OCI-LY1 (cell line): ENCODE measurements at regions not wholly inside any gene's neighbourhood (a gene's known extent, or its start where the extent isn't known, plus 50 kb on each side); places are given as distances from the start of the nearest gene placed in this dataset.

Experiments
- EZH2 ChIP-seq: fragments of 200-600 bp; sonication (generic), shearing (Covaris generic); IDR thresholded peaks from 2 replicates; pipeline ENCODE4 v1.8.0; 2017; ENCODE audit warnings: borderline replicate concordance, mixed run types, mild to moderate bottlenecking, antibody characterized with exemption, low read length, moderate library complexity, mixed read lengths
- TF ChIP-seq, protein P1 (sequence below): fragments of 200-600 bp; sonication (generic), shearing (Covaris generic); IDR thresholded peaks from 2 replicates; pipeline ENCODE4 v1.5.1; 2017; ENCODE audit warnings: mild to moderate bottlenecking, antibody characterized with exemption, low read length, moderate library complexity, mixed read lengths

DNA sequence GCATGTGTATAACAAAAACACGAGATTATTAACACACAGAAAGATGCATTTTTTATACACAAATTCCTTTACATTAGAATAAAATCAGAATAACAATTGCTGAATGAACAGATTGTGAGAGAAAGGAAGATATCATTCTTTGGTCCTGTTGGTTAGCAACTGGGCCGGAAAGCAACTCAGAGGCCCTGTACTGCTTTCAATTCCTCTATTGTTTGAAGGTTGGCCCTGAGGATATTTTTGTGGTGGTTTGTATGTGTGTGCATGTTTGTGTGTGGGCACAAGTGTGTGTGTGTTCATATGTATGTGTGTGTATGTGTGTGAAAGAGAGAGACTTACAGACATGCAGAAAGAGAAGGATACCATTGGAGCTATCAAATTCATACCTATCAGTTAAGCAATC is 356.8 kb upstream of the DMAC1 start:
- TF ChIP-seq, protein P1, sequence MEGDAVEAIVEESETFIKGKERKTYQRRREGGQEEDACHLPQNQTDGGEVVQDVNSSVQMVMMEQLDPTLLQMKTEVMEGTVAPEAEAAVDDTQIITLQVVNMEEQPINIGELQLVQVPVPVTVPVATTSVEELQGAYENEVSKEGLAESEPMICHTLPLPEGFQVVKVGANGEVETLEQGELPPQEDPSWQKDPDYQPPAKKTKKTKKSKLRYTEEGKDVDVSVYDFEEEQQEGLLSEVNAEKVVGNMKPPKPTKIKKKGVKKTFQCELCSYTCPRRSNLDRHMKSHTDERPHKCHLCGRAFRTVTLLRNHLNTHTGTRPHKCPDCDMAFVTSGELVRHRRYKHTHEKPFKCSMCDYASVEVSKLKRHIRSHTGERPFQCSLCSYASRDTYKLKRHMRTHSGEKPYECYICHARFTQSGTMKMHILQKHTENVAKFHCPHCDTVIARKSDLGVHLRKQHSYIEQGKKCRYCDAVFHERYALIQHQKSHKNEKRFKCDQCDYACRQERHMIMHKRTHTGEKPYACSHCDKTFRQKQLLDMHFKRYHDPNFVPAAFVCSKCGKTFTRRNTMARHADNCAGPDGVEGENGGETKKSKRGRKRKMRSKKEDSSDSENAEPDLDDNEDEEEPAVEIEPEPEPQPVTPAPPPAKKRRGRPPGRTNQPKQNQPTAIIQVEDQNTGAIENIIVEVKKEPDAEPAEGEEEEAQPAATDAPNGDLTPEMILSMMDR: no peak
- no peak for TF ChIP-seq EZH2
